CD14-positive monocyte (primary cell): ENCODE measurements at regions not wholly inside any gene's neighbourhood (a gene's known extent, or its start where the extent isn't known, plus 50 kb on each side); places are given as distances from the start of the nearest gene placed in this dataset.

Experiments used
- DNase-seq, 3 donors: peaks; one replicate each; pipeline ENCODE4 v3.0.0-alpha.2; 2011 to 2022
- H2AFZ ChIP-seq: 2 replicates; pipeline ENCODE4 v1.6.0; 2012; ENCODE audit warnings: mild to moderate bottlenecking, low read depth, low read length, inconsistent platforms; ENCODE audit not compliant: insufficient read depth, poor library complexity, severe bottlenecking
- H3K27ac ChIP-seq, 2 donors: 1 replicate in 1 of 2; 2 replicates in 1 of 2; pipeline ENCODE4 v1.5.1; 2012 to 2013; ENCODE audit warnings: low read length in 2 of 2, control low read depth in 1 of 2, inconsistent platforms in 1 of 2, low read depth in 1 of 2, mild to moderate bottlenecking in 1 of 2
- H3K27me3 ChIP-seq, 2 donors: one replicate each; pipeline versions ENCODE4 v1.6.0 to v1.6.1; 2011 to 2013; ENCODE audit warnings: low read length in 2 of 2; ENCODE audit not compliant: control insufficient read depth in 2 of 2, insufficient read depth in 2 of 2
- H3K36me3 ChIP-seq, 2 donors: replicated peaks in 1 of 2; 1 replicate in 1 of 2; 2 replicates in 1 of 2; pipeline versions ENCODE4 v1.5.1 to v1.6.1; 2012 to 2013; ENCODE audit warnings: low read length in 2 of 2, control low read depth in 1 of 2, inconsistent platforms in 1 of 2, mild to moderate bottlenecking in 1 of 2; ENCODE audit not compliant: insufficient read depth in 2 of 2, control insufficient read depth in 1 of 2
- H3K4me1 ChIP-seq, 2 donors: 1 replicate in 1 of 2; 2 replicates in 1 of 2; pipeline versions ENCODE4 v1.5.1 to v1.6.1; 2012 to 2013; ENCODE audit warnings: low read length in 2 of 2, control low read depth in 1 of 2, inconsistent platforms in 1 of 2, mild to moderate bottlenecking in 1 of 2, moderate library complexity in 1 of 2; ENCODE audit not compliant: insufficient read depth in 2 of 2, control insufficient read depth in 1 of 2
- H3K4me2 ChIP-seq: replicated peaks from 2 replicates; pipeline ENCODE3; 2012; ENCODE audit warnings: low read length, moderate library complexity, mild to moderate bottlenecking; ENCODE audit not compliant: poor library complexity, severe bottlenecking; ENCODE audit errors: extremely low read depth
- H3K4me3 ChIP-seq, 3 experiments: fragments of 200-600 bp in 1 of 3; sonication (generic) in 1 of 3; replicated peaks in 1 of 3; 1 replicate in 2 of 3; 2 replicates in 1 of 3; pipeline ENCODE4 v1.5.1; 2011 to 2013; ENCODE audit warnings: low read length in 3 of 3, mild to moderate bottlenecking in 3 of 3, control low read depth in 2 of 3, low read depth in 2 of 3, inconsistent platforms in 1 of 3, moderate library complexity in 1 of 3
- H3K79me2 ChIP-seq: 2 replicates; pipeline ENCODE4 v1.6.0; 2012; ENCODE audit warnings: mild to moderate bottlenecking, control low read depth, inconsistent platforms, low read length, moderate library complexity; ENCODE audit not compliant: insufficient read depth
- H3K9ac ChIP-seq: 2 replicates; pipeline ENCODE4 v1.6.0; 2017; ENCODE audit warnings: low read length, mild to moderate bottlenecking; ENCODE audit not compliant: insufficient read depth, poor library complexity, severe bottlenecking
- H3K9me3 ChIP-seq, 2 donors: replicated peaks in 1 of 2; 1 replicate in 1 of 2; 2 replicates in 1 of 2; pipeline versions ENCODE4 v1.5.1 to v1.6.1; 2012 to 2013; ENCODE audit warnings: low read length in 2 of 2, control low read depth in 1 of 2; ENCODE audit not compliant: control insufficient read depth in 1 of 2, insufficient read depth in 1 of 2
- H4K20me1 ChIP-seq: 2 replicates; pipeline ENCODE4 v1.6.0; 2012; ENCODE audit warnings: mild to moderate bottlenecking, low read length, control low read depth, moderate library complexity; ENCODE audit not compliant: insufficient read depth
- H3K27ac Mint-ChIP-seq, 7 donors: one replicate each; pipeline ENCODE4 v1.8.0; 2020; ENCODE audit warnings: mild to moderate bottlenecking in 7 of 7, mixed read lengths in 7 of 7, moderate library complexity in 6 of 7, inconsistent platforms in 2 of 7
- H3K27me3 Mint-ChIP-seq, 3 donors: one replicate each; pipeline ENCODE4 v1.8.0; 2021 to 2022; ENCODE audit warnings: low read depth in 3 of 3, mild to moderate bottlenecking in 3 of 3, mixed read lengths in 3 of 3, moderate library complexity in 3 of 3, inconsistent platforms in 1 of 3
- H3K36me3 Mint-ChIP-seq, 2 donors: one replicate each; pipeline ENCODE4 v1.8.0; 2020; ENCODE audit warnings: mixed read lengths in 2 of 2, inconsistent platforms in 1 of 2, mild to moderate bottlenecking in 1 of 2
- H3K4me1 Mint-ChIP-seq: one replicate; pipeline ENCODE4 v1.8.0; 2020; ENCODE audit warnings: mild to moderate bottlenecking, mixed read lengths
- H3K4me3 Mint-ChIP-seq, 2 donors: one replicate each; pipeline ENCODE4 v1.8.0; 2020; ENCODE audit warnings: mild to moderate bottlenecking in 2 of 2, mixed read lengths in 2 of 2, moderate library complexity in 1 of 2
- H3K9me3 Mint-ChIP-seq, 7 donors: one replicate each; pipeline ENCODE4 v1.8.0; 2020 to 2022; ENCODE audit warnings: mixed read lengths in 7 of 7, mild to moderate bottlenecking in 6 of 7, moderate library complexity in 6 of 7, inconsistent platforms in 2 of 7
- WGBS: methylation state at CpG from one replicate; pipeline ENCODE4 v1.1.5; 2013; ENCODE audit warnings: missing lambda C conversion rate; ENCODE audit not compliant: insufficient coverage; 5-methylcytosine and 5-hydroxymethylcytosine counted together
- intact Hi-C, 2 donors: fragments of 100-400 bp; cut with micrococcal nuclease; formaldehyde crosslinking; loops; one replicate each; pipeline versions ENCODE4 v1.15.0 to v1.15.1; 2023
- TF ChIP-seq, protein P1 (sequence below): fragments of 200-600 bp; IDR thresholded peaks from one replicate; pipeline ENCODE4 v1.8.0; 2022; ENCODE audit warnings: antibody characterized with exemption, mild to moderate bottlenecking

DNA sequence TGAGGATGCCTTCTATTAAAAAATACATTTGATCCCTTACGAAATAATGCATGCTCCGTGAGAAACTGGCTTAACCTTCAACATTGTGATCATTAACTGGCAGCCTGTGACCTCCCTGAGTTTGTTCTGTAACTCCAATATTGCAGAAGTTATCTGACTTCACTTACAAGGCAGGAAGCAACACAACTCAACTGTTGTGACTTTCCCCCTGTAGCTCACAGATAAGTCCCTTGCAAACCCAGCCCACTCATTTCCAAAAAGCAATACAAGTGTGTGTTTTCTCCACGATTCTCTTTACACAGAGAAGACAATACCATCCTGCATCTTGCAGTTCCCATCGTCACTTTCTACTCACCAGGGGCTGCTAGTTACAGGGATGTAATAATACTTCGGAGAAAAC is 304.7 kb upstream of the TMEM132C start:
- no peaks in the 10 kb centered on the region for H3K4me1 Mint-ChIP-seq
- no peaks in the 10 kb centered on the region for H3K36me3 Mint-ChIP-seq
- H3K79me2 ChIP-seq = no peaks in the 10 kb centered on the region
- no peak overlapping the region for H3K4me3 ChIP-seq
- H3K9me3 ChIP-seq = peaks cover 6 to 8% of the 10 kb centered on the region in 2 donors
- H3K4me2 ChIP-seq = no peak overlapping the region
- no peak for DNase-seq
- no peak overlapping the region for H3K27ac ChIP-seq
- H3K9me3 Mint-ChIP-seq = peaks cover 2 to 13% (median 9%) of the 10 kb centered on the region in 7 donors
- WGBS = 40% methylated on average over 2 of the region's 5 CpGs
- no peaks in the 10 kb centered on the region for H3K36me3 ChIP-seq
- no peak overlapping the region for H3K9ac ChIP-seq
- H2AFZ ChIP-seq = no peak overlapping the region
- TF ChIP-seq, protein P1, sequence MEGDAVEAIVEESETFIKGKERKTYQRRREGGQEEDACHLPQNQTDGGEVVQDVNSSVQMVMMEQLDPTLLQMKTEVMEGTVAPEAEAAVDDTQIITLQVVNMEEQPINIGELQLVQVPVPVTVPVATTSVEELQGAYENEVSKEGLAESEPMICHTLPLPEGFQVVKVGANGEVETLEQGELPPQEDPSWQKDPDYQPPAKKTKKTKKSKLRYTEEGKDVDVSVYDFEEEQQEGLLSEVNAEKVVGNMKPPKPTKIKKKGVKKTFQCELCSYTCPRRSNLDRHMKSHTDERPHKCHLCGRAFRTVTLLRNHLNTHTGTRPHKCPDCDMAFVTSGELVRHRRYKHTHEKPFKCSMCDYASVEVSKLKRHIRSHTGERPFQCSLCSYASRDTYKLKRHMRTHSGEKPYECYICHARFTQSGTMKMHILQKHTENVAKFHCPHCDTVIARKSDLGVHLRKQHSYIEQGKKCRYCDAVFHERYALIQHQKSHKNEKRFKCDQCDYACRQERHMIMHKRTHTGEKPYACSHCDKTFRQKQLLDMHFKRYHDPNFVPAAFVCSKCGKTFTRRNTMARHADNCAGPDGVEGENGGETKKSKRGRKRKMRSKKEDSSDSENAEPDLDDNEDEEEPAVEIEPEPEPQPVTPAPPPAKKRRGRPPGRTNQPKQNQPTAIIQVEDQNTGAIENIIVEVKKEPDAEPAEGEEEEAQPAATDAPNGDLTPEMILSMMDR = no peak
- H4K20me1 ChIP-seq = no peaks in the 10 kb centered on the region
- H3K27ac Mint-ChIP-seq = no peak overlapping the region
- H3K4me3 Mint-ChIP-seq = no peak overlapping the region
- intact Hi-C loops = no loop called here
- H3K27me3 Mint-ChIP-seq = no peaks in the 10 kb centered on the region
- no peaks in the 10 kb centered on the region for H3K4me1 ChIP-seq
- H3K27me3 ChIP-seq = no peaks in the 10 kb centered on the region

DNA sequence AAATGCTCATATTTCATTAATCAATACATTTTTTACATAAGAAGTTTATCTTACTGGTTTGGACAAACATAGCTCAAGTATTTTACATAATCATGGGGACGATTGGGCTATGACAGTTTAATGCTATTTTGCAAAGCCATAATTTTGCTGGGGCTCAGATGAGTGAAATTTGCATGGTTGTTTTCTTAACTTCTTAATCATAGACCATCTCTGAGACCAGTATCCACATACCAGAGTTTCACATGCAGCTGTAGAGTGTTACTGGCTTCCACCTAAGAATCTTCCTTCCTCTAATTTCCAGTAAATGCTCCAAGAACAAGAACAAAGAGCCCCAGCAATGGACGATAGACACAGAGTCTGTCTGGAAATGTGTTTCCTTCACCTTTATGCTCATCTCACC is 303.0 kb upstream of the TMEM132C start:
- Histone ChIP-seq H2AFZ (no peak overlapping the region), H3K9me3 (peaks cover 8% of the 10 kb centered on the region in 2 donors), H3K36me3 (no peaks in the 10 kb centered on the region), H3K4me2 (no peak overlapping the region), H3K79me2 (no peaks in the 10 kb centered on the region), H4K20me1 (no peaks in the 10 kb centered on the region), H3K4me1 (no peaks in the 10 kb centered on the region), H3K9ac (no peak overlapping the region), H3K27ac (no peak overlapping the region), H3K4me3 (no peak overlapping the region), H3K27me3 (no peaks in the 10 kb centered on the region)
- Mint-ChIP-seq H3K27me3 (no peaks in the 10 kb centered on the region), H3K27ac (no peak overlapping the region), H3K4me1 (no peaks in the 10 kb centered on the region), H3K36me3 (no peaks in the 10 kb centered on the region), H3K9me3 (peaks cover 2 to 15% (median 10%) of the 10 kb centered on the region in 7 donors), H3K4me3 (no peak overlapping the region)
- DNase-seq = no peak
- no CpG with 5 or more reads among the region's 2 CpGs for WGBS
- intact Hi-C loops = no loop called here
- TF ChIP-seq, protein P1 = no peak
